DND-41 (cell line): ENCODE measurements at regions not wholly inside any gene's neighbourhood (a gene's known extent, or its start where the extent isn't known, plus 50 kb on each side); places are given as distances from the start of the nearest gene placed in this dataset.
"Not testable (repeated sequence)": the region's sequence is repeated elsewhere in the genome, so short reads cannot be mapped to it uniquely, and the experiment has no call there.

Experiments
- ATAC-seq: fragments of 200-7000 bp; cut with Tn5 transposase; 3 replicates; pipeline ENCODE4 v1.9.1; 2021; ENCODE audit warnings: low read depth; ENCODE audit not compliant: insufficient read depth
- DNase-seq: peaks from one replicate; pipeline ENCODE4 v3.0.0-alpha.2; 2020
- H2AFZ ChIP-seq: 2 replicates; pipeline ENCODE4 v1.6.0; 2012; ENCODE audit warnings: low read depth, low read length
- H3K27ac ChIP-seq: 2 replicates; pipeline ENCODE4 v1.5.1; 2012; ENCODE audit warnings: low read length, inconsistent platforms
- H3K27me3 ChIP-seq: fragments of 200-600 bp; sonication (generic); 2 replicates; pipeline ENCODE4 v1.6.0; 2012; ENCODE audit warnings: low read length, mild to moderate bottlenecking, inconsistent platforms; ENCODE audit not compliant: insufficient read depth, poor library complexity
- H3K36me3 ChIP-seq: 2 replicates; pipeline ENCODE4 v1.5.1; 2012; ENCODE audit warnings: low read length, inconsistent platforms; ENCODE audit not compliant: insufficient read depth
- H3K4me1 ChIP-seq: 2 replicates; pipeline ENCODE4 v1.5.1; 2012; ENCODE audit warnings: mild to moderate bottlenecking, low read length; ENCODE audit not compliant: insufficient read depth
- H3K4me2 ChIP-seq: 2 replicates; pipeline ENCODE4 v1.6.0; 2012; ENCODE audit warnings: mild to moderate bottlenecking, moderate library complexity, low read length, inconsistent platforms; ENCODE audit not compliant: insufficient read depth
- H3K4me3 ChIP-seq, 2 experiments: fragments of 200-600 bp in 1 of 2; shearing (Covaris generic) in 1 of 2; 2 replicates each; pipeline ENCODE4 v1.5.1; 2012 to 2016; ENCODE audit warnings: inconsistent platforms in 2 of 2, low read length in 2 of 2, mild to moderate bottlenecking in 2 of 2, low read depth in 1 of 2, moderate library complexity in 1 of 2
- H3K79me2 ChIP-seq: 2 replicates; pipeline ENCODE4 v1.6.0; 2012; ENCODE audit warnings: low read length, inconsistent platforms; ENCODE audit not compliant: insufficient read depth
- H3K9ac ChIP-seq: 2 replicates; pipeline ENCODE4 v1.6.0; 2012; ENCODE audit warnings: low read depth, mild to moderate bottlenecking, inconsistent platforms, low read length, moderate library complexity
- H3K9me3 ChIP-seq: 2 replicates; pipeline ENCODE4 v1.5.1; 2012; ENCODE audit warnings: low read length, moderate library complexity, mild to moderate bottlenecking, inconsistent platforms; ENCODE audit not compliant: insufficient read depth, severe bottlenecking
- H4K20me1 ChIP-seq: 2 replicates; pipeline ENCODE4 v1.6.0; 2012; ENCODE audit warnings: low read length; ENCODE audit not compliant: insufficient read depth
- EZH2 ChIP-seq: IDR thresholded peaks from 3 replicates; pipeline ENCODE4 v1.6.1; 2012; ENCODE audit warnings: borderline replicate concordance, low read depth, mild to moderate bottlenecking, moderate library complexity, low read length, inconsistent platforms; ENCODE audit not compliant: severe bottlenecking
- TF ChIP-seq, protein P1 (sequence below): IDR thresholded peaks from 2 replicates; pipeline ENCODE4 v1.5.1; 2012; ENCODE audit warnings: borderline replicate concordance, low read length, moderate library complexity, mild to moderate bottlenecking; ENCODE audit not compliant: poor library complexity, severe bottlenecking; ENCODE audit errors: extremely low read depth

DNA sequence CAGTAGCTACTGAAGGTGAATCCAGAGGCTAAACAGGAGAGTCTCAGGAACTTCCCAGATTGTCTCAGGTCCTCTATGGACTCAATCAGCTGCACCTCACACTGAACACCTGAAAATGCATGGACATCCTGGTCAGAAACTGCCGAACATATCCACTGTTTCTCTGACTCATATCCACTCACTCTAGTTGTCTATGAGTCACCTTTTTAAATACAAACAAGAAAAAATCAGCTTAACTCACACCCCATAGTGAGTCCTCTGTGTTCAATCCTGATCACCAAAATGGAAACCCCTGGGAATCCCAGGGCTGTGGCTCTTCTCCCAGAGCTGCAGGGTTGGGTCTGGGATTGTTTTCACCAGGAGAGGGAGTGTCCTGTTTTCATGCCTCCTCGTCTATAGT, 556.7 kb downstream of the TMEM121 start:
- no peak for ATAC-seq
- no peak overlapping the region for H3K4me3 ChIP-seq
- H3K27me3 ChIP-seq, result no peaks in the 10 kb centered on the region
- peaks cover 42% of the 10 kb centered on the region for H3K4me1 ChIP-seq
- H2AFZ ChIP-seq, result no peak overlapping the region
- H3K9ac ChIP-seq, result no peak overlapping the region
- no peaks in the 10 kb centered on the region for H3K36me3 ChIP-seq
- no peak overlapping the region for H3K4me2 ChIP-seq
- H3K9me3 ChIP-seq, result no peaks in the 10 kb centered on the region
- H3K79me2 ChIP-seq, result peaks cover 8% of the 10 kb centered on the region; the same call in 1 of the 2 replicates
- H3K27ac ChIP-seq, result no peak overlapping the region
- no peaks in the 10 kb centered on the region for H4K20me1 ChIP-seq
- TF ChIP-seq EZH2, result no peak
- TF ChIP-seq, protein P1, sequence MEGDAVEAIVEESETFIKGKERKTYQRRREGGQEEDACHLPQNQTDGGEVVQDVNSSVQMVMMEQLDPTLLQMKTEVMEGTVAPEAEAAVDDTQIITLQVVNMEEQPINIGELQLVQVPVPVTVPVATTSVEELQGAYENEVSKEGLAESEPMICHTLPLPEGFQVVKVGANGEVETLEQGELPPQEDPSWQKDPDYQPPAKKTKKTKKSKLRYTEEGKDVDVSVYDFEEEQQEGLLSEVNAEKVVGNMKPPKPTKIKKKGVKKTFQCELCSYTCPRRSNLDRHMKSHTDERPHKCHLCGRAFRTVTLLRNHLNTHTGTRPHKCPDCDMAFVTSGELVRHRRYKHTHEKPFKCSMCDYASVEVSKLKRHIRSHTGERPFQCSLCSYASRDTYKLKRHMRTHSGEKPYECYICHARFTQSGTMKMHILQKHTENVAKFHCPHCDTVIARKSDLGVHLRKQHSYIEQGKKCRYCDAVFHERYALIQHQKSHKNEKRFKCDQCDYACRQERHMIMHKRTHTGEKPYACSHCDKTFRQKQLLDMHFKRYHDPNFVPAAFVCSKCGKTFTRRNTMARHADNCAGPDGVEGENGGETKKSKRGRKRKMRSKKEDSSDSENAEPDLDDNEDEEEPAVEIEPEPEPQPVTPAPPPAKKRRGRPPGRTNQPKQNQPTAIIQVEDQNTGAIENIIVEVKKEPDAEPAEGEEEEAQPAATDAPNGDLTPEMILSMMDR, result no peak
- DNase-seq, result no peak

DNA sequence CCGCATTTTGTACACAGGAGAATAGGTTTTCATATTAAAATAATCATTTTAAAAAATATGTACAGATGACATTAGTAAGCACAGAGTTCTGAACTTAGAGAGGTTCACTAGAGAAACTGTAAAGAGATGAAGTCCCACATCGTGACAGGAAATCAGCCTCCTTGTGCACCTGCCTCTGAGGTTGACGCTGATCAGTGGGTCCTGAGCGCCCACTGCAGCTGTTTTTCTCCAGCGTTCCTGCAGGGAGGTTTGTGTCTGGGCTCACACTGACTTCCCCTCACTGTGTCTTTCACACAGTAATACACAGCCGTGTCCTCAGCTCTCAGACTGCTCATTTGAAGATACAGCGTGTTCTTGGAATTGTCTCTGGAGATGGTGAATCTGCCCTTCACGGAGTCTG, 561.5 kb downstream of the TMEM121 start:
- no peak for TF ChIP-seq EZH2
- TF ChIP-seq, protein P1, result peak; percentile 48
- no peak overlapping the region for H2AFZ ChIP-seq
- H3K9ac ChIP-seq, result peak overlapping the region; percentile 77
- peaks cover 53% of the 10 kb centered on the region for H3K79me2 ChIP-seq
- H3K9me3 ChIP-seq, result no peaks in the 10 kb centered on the region
- ATAC-seq, result peak; percentile 86
- H3K27me3 ChIP-seq, result no peaks in the 10 kb centered on the region
- peaks cover 74% of the 10 kb centered on the region for H3K4me1 ChIP-seq
- no peaks in the 10 kb centered on the region for H3K36me3 ChIP-seq
- H3K4me2 ChIP-seq, result peak overlapping the region; percentile 60
- peak overlapping the region; percentile 18 to 59; a peak in 3 of 4 replicates for H3K4me3 ChIP-seq
- DNase-seq, result peak; percentile 87
- no peaks in the 10 kb centered on the region for H4K20me1 ChIP-seq
- peak overlapping the region; percentile 100 for H3K27ac ChIP-seq

DNA sequence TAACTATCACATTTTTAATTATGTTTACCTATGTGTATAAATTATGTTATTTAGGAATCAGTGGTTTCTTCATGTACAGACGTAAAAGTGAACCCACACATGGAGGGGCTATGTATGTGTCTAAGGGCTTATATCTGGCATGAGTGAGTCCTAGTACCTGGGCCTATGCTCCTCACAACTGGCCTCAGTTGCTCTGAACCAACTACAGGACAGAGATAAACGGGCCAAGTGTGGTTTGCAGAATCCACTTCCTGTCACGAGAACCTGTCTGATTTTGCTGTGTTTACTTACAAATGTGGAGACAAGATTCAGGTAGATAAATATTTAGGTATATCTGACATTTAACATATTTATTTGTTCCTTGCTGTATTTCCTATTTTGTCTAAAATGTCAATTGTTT, 562.5 kb downstream of the TMEM121 start:
- Histone ChIP-seq H3K79me2 (peaks cover 56% of the 10 kb centered on the region), H3K27ac (peak overlapping the region; percentile 100), H3K4me2 (peak overlapping the region; percentile 60), H3K4me1 (peaks cover 79% of the 10 kb centered on the region), H3K9ac (peak overlapping the region; percentile 77), H3K4me3 (peak overlapping the region; percentile 18 to 59; a peak in 3 of 4 replicates)
- DNase-seq, result peak; percentile 71
- not testable (repeated sequence) for H3K27me3 ChIP-seq, H3K36me3 ChIP-seq, H3K9me3 ChIP-seq, H4K20me1 ChIP-seq, H2AFZ ChIP-seq
- ATAC-seq, result peak; percentile 28; the same call in 1 of the 3 replicates

DNA sequence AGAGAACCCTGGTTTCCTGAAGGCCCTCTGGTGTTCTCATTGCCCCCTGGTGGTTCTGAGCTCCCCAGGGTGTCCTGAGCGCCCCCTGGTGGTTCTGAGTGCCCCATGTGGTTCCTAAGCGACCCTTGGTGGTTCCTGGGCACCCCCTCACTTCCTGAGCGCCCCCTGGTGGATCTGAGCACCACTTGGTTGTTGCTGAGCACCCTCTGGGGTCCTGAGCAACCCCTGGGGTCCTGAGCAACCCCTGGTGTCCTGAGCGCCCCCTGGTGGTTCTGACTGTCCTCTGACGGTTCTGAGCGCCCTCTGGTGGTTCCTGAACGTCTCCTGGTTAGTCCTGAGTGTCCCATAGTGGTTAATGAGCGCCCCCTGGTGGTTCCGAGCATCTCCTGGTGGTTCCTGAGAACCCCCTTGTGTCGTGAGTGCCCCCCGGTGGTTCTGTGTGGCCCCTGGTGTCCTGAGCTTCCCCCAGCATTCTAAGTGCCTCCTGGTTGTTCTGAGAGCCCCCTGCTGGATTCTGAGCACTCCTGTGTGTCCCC, 568.3 kb downstream of the TMEM121 start:
- ATAC-seq, result peak; percentile 78
- H4K20me1 ChIP-seq, result no peaks in the 10 kb centered on the region
- peaks cover 3% of the 10 kb centered on the region; the same call in 1 of the 2 replicates for H3K36me3 ChIP-seq
- peak overlapping the region; percentile 88 for H3K27ac ChIP-seq
- 0 out of 2 replicates have a peak overlapping the region, but pooled peaks have one; percentile 10 for H2AFZ ChIP-seq
- H3K9ac ChIP-seq, result no peak overlapping the region
- no peak overlapping the region for H3K4me2 ChIP-seq
- no peaks in the 10 kb centered on the region for H3K9me3 ChIP-seq
- DNase-seq, result peak; percentile 86
- TF ChIP-seq EZH2, result no peak
- TF ChIP-seq, protein P1, result peak; percentile 79
- H3K4me3 ChIP-seq, result no peak overlapping the region
- peaks cover 36% of the 10 kb centered on the region for H3K79me2 ChIP-seq
- peaks cover 65% of the 10 kb centered on the region for H3K4me1 ChIP-seq
- H3K27me3 ChIP-seq, result no peaks in the 10 kb centered on the region
